ENCODE measurements at regions not wholly inside any gene's neighbourhood (a gene's known extent, or its start where the extent isn't known, plus 50 kb on each side); places are given as distances from the start of the nearest gene placed in this dataset.

GRCh38 chr11:122025757-122026156 is 90.3 kb downstream of the BLID start:
- no peak for FAIRE-seq
- H3K4me2 ChIP-seq (ENCODE audit: low read length): no peak overlapping the region
- no peaks in the 10 kb centered on the region for H3K4me1 Mint-ChIP-seq (ENCODE audit: low read depth, unreplicated experiment)
- no peaks in the 10 kb centered on the region for H3K36me3 ChIP-seq (ENCODE audit: insufficient read depth, low read length)
- H3K4me3 ChIP-seq (ENCODE audit: insufficient read depth, low read depth, low read length): no peak overlapping the region
- H3K36me3 Mint-ChIP-seq (ENCODE audit: low read depth, unreplicated experiment): peaks cover 10% of the 10 kb centered on the region
- H3K4me3 Mint-ChIP-seq (ENCODE audit: unreplicated experiment): no peak overlapping the region
- no peaks in the 10 kb centered on the region for H3K9me3 ChIP-seq (ENCODE audit: insufficient read depth, low read depth, low read length)
- H3K79me2 ChIP-seq (ENCODE audit: insufficient read depth, low read length): no peaks in the 10 kb centered on the region
- no peak overlapping the region for H3K27ac ChIP-seq (ENCODE audit: low read depth, low read length)
- H3K9me3 Mint-ChIP-seq (ENCODE audit: unreplicated experiment): peaks cover 7% of the 10 kb centered on the region
- no peaks in the 10 kb centered on the region for H4K20me1 ChIP-seq (ENCODE audit: insufficient read depth, low read length)
- no peak overlapping the region for H3K27ac Mint-ChIP-seq (ENCODE audit: unreplicated experiment)
- no peak overlapping the region for H3K9ac ChIP-seq (ENCODE audit: low read length)
- TF ChIP-seq EZH2 (IDR thresholded peaks at IDR 0.05; ENCODE audit: insufficient read depth, low read length) (no peak), CTCF (IDR thresholded peaks at IDR 0.05; ENCODE audit: insufficient read depth, low read depth, low read length) (no peak)
- no peaks in the 10 kb centered on the region for H3K27me3 Mint-ChIP-seq (ENCODE audit: low read depth, unreplicated experiment)
- no peaks in the 10 kb centered on the region for H3K27me3 ChIP-seq (ENCODE audit: insufficient read depth, low read length)
- no peaks in the 10 kb centered on the region for H3K4me1 ChIP-seq (ENCODE audit: insufficient read depth, low read length)
- no peak for DNase-seq (ENCODE audit: low read depth)
- no peak overlapping the region for H2AFZ ChIP-seq (ENCODE audit: low read depth, low read length)

GRCh38 chr11:122024278-122024677 is 91.7 kb downstream of the BLID start:
- Histone ChIP-seq H3K27ac (ENCODE audit: low read depth, low read length) (no peak overlapping the region), H3K4me3 (ENCODE audit: insufficient read depth, low read depth, low read length) (no peak overlapping the region), H3K79me2 (ENCODE audit: insufficient read depth, low read length) (no peaks in the 10 kb centered on the region), H3K27me3 (ENCODE audit: insufficient read depth, low read length) (no peaks in the 10 kb centered on the region), H3K9ac (ENCODE audit: low read length) (no peak overlapping the region), H4K20me1 (ENCODE audit: insufficient read depth, low read length) (no peaks in the 10 kb centered on the region), H3K9me3 (ENCODE audit: insufficient read depth, low read depth, low read length) (no peaks in the 10 kb centered on the region), H3K36me3 (ENCODE audit: insufficient read depth, low read length) (no peaks in the 10 kb centered on the region), H3K4me1 (ENCODE audit: insufficient read depth, low read length) (no peaks in the 10 kb centered on the region), H2AFZ (ENCODE audit: low read depth, low read length) (no peak overlapping the region), H3K4me2 (ENCODE audit: low read length) (no peak overlapping the region)
- Mint-ChIP-seq H3K27ac (ENCODE audit: unreplicated experiment) (no peak overlapping the region), H3K27me3 (ENCODE audit: low read depth, unreplicated experiment) (no peaks in the 10 kb centered on the region), H3K4me3 (ENCODE audit: unreplicated experiment) (no peak overlapping the region), H3K4me1 (ENCODE audit: low read depth, unreplicated experiment) (no peaks in the 10 kb centered on the region), H3K36me3 (ENCODE audit: low read depth, unreplicated experiment) (peaks cover 6% of the 10 kb centered on the region), H3K9me3 (ENCODE audit: unreplicated experiment) (peaks cover 5% of the 10 kb centered on the region)
- TF ChIP-seq EZH2 (IDR thresholded peaks at IDR 0.05; ENCODE audit: insufficient read depth, low read length) (no peak), CTCF (IDR thresholded peaks at IDR 0.05; ENCODE audit: insufficient read depth, low read depth, low read length) (no peak)
- no peak for DNase-seq (ENCODE audit: low read depth)
- no peak for FAIRE-seq

DNA sequence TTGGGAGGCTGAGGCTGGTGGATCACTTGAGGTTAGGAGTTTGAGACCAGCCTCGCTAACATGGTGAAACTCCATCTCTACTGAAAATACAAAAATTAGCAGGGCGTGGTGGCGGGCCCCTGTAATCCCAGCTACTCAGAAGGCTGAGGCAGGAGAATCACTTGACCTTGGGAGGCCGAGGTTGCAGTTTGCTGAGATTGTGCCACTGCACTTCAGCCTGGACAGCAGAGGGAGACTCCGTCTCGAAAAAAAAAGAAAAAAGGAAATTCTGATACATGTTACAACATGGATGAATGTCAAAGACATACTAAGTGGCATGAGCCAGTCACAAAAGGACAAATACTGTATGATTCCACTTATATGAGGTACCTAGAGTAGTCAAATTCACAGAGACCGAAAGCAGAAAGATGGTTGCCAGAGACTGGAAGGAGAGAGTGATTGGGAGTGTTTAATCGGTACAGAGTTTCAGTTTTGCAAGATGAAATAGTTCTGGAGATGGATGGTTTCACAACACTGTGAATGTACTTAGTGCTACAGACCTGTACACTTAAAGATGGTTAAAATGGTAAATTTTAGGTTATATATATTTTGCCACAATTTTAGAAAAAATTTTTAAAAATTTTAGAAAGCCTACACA is 92.3 kb downstream of the BLID start:
- H3K9me3 ChIP-seq (ENCODE audit: insufficient read depth, low read depth, low read length): no peaks in the 10 kb centered on the region
- H2AFZ ChIP-seq (ENCODE audit: low read depth, low read length): no peak overlapping the region
- no peaks in the 10 kb centered on the region for H3K79me2 ChIP-seq (ENCODE audit: insufficient read depth, low read length)
- Mint-ChIP-seq H3K36me3 (ENCODE audit: low read depth, unreplicated experiment) (peaks cover under 1% of the 10 kb centered on the region), H3K27ac (ENCODE audit: unreplicated experiment) (no peak overlapping the region), H3K4me3 (ENCODE audit: unreplicated experiment) (no peak overlapping the region), H3K4me1 (ENCODE audit: low read depth, unreplicated experiment) (no peaks in the 10 kb centered on the region), H3K27me3 (ENCODE audit: low read depth, unreplicated experiment) (no peaks in the 10 kb centered on the region), H3K9me3 (ENCODE audit: unreplicated experiment) (peaks cover 5% of the 10 kb centered on the region)
- no peaks in the 10 kb centered on the region for H3K4me1 ChIP-seq (ENCODE audit: insufficient read depth, low read length)
- H3K9ac ChIP-seq (ENCODE audit: low read length): no peak overlapping the region
- TF ChIP-seq EZH2 (IDR thresholded peaks at IDR 0.05; ENCODE audit: insufficient read depth, low read length) (no peak), CTCF (IDR thresholded peaks at IDR 0.05; ENCODE audit: insufficient read depth, low read depth, low read length) (no peak)
- H3K4me2 ChIP-seq (ENCODE audit: low read length): no peak overlapping the region
- H3K4me3 ChIP-seq (ENCODE audit: insufficient read depth, low read depth, low read length): no peak overlapping the region
- H3K27me3 ChIP-seq (ENCODE audit: insufficient read depth, low read length): no peaks in the 10 kb centered on the region
- DNase-seq (ENCODE audit: low read depth): no peak
- FAIRE-seq: no peak
- no peaks in the 10 kb centered on the region for H4K20me1 ChIP-seq (ENCODE audit: insufficient read depth, low read length)
- no peak overlapping the region for H3K27ac ChIP-seq (ENCODE audit: low read depth, low read length)
- no peaks in the 10 kb centered on the region for H3K36me3 ChIP-seq (ENCODE audit: insufficient read depth, low read length)

Measured in astrocyte (in vitro differentiated cells and primary cell).